GM19023 (cell line): ENCODE measurements at regions not wholly inside any gene's neighbourhood (a gene's known extent, or its start where the extent isn't known, plus 50 kb on each side); places are given as distances from the start of the nearest gene placed in this dataset.
"Not testable (repeated sequence)": the region's sequence is repeated elsewhere in the genome, so short reads cannot be mapped to it uniquely, and the experiment has no call there.

ENCODE experiments used
- ATAC-seq: cut with Tn5 transposase; IDR thresholded peaks from one replicate; pipeline ENCODE4 v1.9.1; 2021; ENCODE audit warnings: mild to moderate bottlenecking, moderate library complexity; ENCODE audit not compliant: unreplicated experiment

- no peak for ATAC-seq
Observed at GRCh38 chr15:22258009-22258397, 177.7 kb downstream of the OR4M2 start.

DNA sequence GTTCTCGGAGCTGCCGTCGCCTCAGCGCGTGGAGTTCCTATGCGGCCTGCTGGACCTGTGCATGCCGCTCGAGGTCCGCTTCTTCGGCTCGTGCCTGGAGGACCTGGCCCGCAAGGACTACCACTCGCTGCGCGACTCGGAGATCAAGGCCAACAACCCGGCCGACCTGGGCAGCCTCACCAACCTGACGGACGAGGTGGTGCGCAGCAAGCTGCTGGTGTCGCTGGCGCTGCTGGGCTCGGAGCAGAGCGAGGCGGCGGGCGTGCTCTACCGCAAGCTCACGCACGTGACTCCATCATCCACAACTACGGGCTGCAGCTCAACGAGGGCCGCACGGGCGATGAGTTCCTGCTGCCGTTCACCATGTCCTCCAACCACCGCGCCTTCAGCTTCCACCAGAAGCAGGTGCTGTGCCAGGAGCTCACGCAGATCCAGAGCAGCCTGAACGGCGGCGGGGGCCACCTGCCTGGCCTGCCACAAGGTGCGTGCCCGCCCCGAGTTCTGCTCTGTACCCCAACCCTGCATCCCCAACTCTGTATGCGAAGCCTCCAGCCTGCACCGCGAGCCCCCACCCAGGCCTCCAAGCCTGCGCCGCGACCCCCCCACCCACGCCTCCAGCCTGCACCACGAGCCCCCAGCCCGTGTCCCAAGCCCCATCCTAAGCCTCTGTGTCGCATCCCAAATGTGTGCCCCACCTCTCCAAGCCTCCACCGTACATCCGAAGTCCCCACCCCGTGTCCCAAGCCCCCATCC, 178.2 kb downstream of the OR4M2 start:
- no peak for ATAC-seq

GRCh38 chr15:22259151-22259750, 178.9 kb downstream of the OR4M2 start:
- ATAC-seq = not testable (repeated sequence)

- no peak for ATAC-seq
Observed at GRCh38 chr15:22259881-22260421, 179.6 kb downstream of the OR4M2 start.

DNA sequence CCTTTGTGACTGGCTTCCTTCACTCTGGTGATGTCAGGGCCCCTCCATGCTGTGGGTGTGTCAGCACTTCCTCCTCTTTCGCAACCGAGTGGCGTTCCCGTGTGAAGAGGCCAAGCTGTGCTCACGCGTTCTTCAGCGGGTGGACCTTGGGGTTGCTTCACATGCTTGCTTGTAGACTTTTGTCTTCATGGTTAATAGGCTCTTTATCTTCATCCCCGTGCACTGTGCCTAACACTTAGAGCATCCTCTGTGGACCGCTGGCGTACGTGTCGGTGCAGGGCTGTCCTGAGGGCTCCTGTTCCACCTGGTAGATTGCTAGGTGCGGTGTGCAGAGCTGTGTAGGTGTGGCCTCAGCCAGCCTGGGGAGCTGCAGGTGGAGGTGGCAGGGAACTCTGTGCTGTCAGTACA, 182.3 kb downstream of the OR4M2 start:
- ATAC-seq = no peak

DNA sequence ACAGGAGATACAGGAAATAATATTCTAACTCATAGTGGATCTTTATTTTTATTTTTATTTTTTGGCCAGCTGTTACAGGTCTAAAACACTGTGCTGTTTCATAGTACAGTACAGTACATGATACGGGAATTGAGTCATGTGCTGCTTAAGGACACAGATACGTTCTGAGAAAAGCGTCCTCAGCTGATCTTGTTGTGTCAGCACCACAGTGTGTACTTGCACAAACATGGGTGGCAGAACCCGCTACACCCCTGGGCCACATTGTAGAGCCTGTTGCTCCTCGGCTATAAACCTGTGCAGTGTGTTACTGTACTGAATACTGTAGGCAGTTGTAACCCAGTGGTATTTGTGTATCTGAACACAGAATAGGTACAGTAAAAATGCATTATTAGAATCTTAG, 183.4 kb downstream of the OR4M2 start:
- ATAC-seq = no peak

- ATAC-seq = not testable (repeated sequence)
Observed at GRCh38 chr15:22264272-22264671, 183.9 kb downstream of the OR4M2 start.

GRCh38 chr15:22265056-22265945, 185.0 kb downstream of the OR4M2 start:
- no peak for ATAC-seq

- no peak for ATAC-seq
Observed at GRCh38 chr15:22265970-22266369, 185.6 kb downstream of the OR4M2 start.

- no peak for ATAC-seq
Observed at GRCh38 chr15:22267761-22268160, 187.4 kb downstream of the OR4M2 start.

DNA sequence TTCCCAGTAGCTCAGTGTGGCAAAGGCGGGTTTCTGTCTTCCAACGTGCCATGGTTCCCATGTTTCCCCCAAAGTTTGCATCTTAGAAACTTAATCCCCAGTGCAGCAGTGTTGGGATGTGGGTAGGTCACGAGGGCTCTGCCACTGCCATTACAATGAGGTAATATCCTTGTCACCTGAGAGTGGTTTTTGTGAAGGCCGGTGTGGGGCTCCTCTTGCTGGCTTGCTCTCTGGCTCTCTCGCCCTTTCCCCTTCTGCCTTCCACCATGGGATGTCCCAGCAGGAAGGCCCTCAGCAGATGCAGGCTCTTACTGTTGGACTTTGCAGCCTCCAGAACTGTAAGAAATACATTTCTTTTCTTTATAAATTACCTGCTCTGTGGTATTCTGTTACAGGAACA, 187.9 kb downstream of the OR4M2 start:
- ATAC-seq = not testable (repeated sequence)

DNA sequence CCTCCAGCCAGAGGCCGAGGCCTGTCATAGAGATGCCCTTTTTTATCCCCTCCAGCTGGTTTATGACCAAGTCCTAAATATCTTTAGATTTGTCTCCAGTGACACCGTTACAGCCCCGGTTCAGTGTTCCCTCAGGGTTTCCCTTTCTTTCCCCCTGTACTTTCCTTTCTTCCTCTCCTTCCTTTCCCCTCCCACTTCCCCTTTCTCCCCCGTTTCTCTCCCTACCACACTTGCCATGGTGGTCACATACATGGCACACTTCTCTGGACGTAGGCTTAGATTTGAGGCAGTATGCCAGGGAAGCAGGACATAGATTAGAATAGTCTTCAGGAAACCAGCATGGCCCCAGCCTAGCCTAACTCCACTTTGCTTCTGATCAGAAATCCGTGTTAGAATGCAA, 188.3 kb downstream of the OR4M2 start:
- ATAC-seq = not testable (repeated sequence)

- ATAC-seq = not testable (repeated sequence)
Observed at GRCh38 chr15:22272286-22273160, 186.2 kb upstream of the GOLGA6L22 start.

DNA sequence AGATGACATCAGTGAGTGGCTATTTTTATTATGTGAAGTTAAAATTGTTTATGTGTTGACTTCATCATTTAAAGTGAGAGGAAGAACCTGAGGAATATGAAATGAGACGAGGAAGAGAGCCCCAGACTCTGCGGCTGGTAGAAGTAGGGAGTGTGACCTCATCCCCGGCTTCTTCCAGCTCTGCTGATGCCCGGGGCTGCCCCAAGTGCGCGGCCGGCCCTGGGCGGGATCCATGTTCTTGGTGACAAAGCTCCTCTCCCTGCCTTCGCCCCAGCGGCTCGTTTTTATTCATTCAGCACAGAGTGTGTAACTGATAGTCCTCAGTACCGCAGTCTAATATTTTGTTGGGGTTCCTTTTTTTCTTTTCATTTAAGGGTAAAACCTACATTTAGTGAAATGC, 185.5 kb upstream of the GOLGA6L22 start:
- ATAC-seq = not testable (repeated sequence)

GRCh38 chr15:22274376-22274775, 184.3 kb upstream of the GOLGA6L22 start:
- ATAC-seq = not testable (repeated sequence)

- ATAC-seq = not testable (repeated sequence)
Observed at GRCh38 chr15:22280770-22281169, 177.9 kb upstream of the GOLGA6L22 start.

DNA sequence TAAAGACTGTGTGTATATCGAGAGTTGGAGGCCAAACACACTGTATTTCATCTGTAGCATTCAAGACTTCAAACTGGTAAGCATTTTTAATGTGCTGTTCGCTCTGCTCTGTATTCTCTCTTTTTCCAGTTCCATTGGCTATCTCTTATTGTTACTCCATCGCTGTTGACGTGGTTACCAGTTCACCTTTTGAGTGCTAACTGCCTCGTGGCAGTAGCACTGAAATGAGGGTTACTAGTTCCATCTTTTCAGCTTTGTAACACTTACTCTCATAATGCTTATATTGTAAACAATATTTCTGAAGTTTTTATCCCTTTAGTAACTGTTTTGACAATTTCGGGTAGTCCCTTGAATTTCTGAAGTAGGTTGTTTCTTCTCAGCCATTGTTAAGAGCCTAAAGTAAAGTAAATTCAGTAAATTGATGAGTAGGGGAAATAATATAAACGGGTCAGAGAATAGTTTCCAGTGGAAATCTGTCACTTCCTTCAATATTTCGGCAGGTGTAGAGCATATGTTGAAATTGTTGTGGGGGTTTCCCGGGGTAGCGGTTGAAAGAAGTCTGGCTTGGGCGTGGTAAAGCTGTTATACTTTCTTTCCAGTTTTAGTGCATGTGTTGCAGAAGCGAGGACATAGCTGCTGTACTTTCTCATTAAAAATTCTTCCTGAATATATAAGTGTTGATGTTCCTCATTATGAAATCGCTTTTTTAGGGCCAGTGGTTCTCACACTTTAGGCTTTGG, 175.7 kb upstream of the GOLGA6L22 start:
- not testable (repeated sequence) for ATAC-seq

GRCh38 chr15:22284795-22285420, 173.8 kb upstream of the GOLGA6L22 start:
- not testable (repeated sequence) for ATAC-seq

DNA sequence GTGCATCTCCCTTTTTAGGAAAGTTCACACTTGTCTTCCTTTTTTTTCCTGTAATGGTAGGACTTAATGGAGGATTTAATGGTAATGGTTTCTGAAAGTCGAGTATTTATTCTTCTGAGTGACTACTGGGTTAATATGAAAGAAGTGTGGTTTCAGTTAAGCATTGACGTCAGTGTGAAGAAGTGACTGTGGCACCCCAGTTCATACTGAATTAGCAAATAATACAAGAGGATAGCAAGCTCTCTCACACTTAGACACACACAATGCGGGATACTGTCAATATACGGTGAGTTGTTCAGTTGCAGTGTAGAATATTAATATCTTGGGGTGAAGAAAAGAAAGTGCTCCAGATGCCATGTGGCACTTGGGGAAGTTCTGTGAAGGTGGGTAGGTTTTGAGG, 167.6 kb upstream of the GOLGA6L22 start:
- ATAC-seq = not testable (repeated sequence)
